GM12891 (cell line): ENCODE measurements at regions not wholly inside any gene's neighbourhood (a gene's known extent, or its start where the extent isn't known, plus 50 kb on each side); places are given as distances from the start of the nearest gene placed in this dataset.

ENCODE experiments used
- POLR2A ChIP-seq: IDR thresholded peaks from 2 replicates; pipeline ENCODE4 v1.6.1; 2011; ENCODE audit warnings: low read depth, low read length, control low read depth
- SPI1 ChIP-seq: IDR thresholded peaks from 2 replicates; pipeline ENCODE4 v1.6.1; 2011; ENCODE audit warnings: low read depth, low read length, control low read depth

- TF ChIP-seq SPI1, result no peak
- no peak for TF ChIP-seq POLR2A
Observed at GRCh38 chr9:108463932-108464606, 391.7 kb downstream of the ACTL7B start.
